GM18508 (cell line): ENCODE measurements at regions not wholly inside any gene's neighbourhood (a gene's known extent, or its start where the extent isn't known, plus 50 kb on each side); places are given as distances from the start of the nearest gene placed in this dataset.
A peak's percentile ranks its signal among the peaks of the same experiment; 100 is the strongest.

Source experiments
- ATAC-seq: cut with Tn5 transposase; IDR thresholded peaks from one replicate; pipeline ENCODE4 v1.9.1; 2021; ENCODE audit warnings: moderate number of reproducible peaks; ENCODE audit not compliant: insufficient read depth, unreplicated experiment

DNA sequence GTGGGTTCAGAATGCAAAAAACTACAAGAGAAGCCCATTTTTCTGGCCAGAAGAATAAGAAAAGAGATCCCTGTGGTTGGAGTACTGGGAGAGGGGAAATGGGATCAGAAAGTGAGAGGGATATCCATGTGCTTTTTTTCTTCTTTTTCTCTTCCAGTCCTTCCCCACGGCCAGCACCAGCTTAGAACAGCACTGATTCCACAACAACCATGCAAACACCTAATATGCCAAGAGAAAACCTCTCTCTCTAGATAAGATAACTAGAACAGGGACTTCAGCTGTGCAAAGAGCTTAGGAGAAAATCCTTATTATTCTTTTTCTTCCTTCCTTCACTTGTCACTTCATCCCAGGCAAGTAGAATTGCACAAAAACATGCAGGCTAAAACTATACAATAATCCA is 83.5 kb downstream of the ELAPOR2 start:
- ATAC-seq, result no peak

DNA sequence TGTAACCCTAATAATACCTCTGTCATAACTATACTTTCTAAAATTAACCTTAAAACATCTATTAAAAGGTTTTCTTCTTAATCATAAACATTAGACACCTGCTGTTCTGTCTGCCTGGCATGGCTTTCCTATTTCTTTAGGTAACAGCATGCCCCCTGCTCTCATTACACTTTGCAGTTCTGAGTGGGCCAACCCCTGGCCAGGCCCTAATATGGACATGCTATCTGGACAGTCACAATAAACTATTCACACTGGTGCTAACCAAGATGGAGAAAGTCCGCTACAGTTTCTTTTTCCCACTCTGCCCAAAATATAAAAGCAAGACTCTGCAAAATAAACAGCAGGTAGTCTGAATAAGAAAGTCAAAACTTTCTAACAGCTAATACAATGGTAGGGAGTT is 84.0 kb downstream of the ELAPOR2 start:
- ATAC-seq, result no peak

DNA sequence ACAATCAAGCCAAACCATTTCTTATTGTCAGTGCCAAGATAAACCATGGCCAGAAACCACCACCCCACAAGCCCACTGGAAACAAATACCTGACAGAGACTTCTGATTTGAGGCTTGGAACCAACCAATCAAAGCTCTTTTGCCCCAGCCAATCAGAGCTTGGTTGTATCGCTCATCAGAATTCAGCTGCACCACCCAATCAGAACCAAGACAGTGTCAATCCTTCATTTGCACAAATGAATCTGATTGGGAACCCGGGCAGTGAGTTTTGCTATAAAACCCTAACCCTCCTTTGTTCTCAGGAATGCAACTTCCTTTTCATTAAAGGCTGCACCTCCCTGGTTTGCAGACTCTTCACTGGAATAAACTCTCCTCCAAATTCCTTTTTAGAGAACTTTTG is 87.4 kb downstream of the ELAPOR2 start:
- ATAC-seq, result no peak

DNA sequence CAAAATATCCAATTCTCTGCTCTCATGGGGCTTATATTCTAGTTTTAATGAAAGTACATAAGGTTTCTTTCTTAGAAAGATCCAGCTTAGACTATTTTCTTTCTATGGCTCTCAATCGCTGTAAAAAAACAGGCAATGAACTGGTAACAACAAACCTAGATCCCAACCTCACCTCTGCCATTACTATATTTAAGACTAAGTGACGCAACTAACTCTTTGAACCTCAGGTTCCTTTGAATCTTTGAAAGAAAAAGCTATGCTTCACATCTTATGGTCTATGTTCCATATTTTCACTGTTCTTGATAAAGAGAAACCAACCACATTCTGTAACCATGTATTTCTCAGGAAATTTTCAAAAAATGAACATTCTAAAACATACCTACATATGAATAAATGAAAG is 88.5 kb downstream of the ELAPOR2 start:
- ATAC-seq, result no peak

DNA sequence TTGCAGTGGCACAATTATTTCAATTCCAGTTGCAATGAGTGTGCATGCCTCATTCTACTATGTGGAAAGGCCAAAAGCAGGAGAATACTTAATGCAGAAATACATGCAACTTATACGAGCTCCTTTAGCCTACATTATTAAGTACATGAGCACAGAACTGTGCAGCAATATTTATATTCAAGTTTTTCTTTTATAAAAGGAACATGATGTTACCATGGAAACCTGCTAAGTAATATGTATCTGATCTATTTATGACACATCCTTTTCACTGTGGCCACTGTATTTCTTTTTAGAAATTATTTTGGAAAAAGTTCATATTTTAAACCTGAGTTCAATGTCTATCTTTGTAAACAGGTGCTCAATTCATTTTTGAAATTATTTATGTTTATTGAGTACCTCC is 88.9 kb downstream of the ELAPOR2 start:
- no peak for ATAC-seq

DNA sequence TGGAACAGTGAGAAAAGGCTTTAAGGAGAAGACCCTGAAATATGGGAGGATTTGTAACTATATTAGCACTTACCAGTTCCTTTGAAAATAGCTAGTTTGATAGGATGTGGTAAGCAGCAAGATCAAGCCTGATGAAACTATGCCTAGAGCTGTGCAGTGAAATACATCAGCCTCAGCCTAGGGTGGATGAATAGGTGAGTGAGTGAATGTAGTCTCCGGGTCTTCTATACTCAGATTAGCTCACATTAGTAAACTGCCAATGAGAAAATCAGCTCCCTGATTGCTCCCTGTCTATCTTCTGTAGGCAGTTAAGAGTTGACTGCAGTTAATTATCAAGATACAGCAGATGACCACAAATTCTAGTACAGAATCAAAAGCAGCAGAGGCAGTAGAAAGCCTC is 89.6 kb downstream of the ELAPOR2 start:
- ATAC-seq, result no peak

DNA sequence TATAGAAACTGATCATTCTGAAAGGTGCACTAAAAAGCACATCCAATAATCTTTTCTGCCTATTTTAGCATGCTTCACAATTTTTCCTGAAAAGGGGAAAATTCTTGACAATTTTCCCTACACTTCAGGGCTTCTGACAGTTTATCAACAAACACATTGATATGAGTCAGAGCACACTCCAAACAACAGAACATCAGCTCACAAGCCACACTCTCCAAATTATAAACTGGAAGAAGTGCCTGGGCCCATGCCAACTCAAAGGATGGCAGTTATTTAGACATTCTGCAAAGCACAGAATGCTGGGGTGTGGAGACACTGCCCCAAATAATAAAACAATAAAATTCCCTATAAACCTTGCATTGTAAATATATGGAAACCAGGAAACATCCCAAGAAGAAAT is 90.8 kb downstream of the ELAPOR2 start:
- ATAC-seq, result no peak

DNA sequence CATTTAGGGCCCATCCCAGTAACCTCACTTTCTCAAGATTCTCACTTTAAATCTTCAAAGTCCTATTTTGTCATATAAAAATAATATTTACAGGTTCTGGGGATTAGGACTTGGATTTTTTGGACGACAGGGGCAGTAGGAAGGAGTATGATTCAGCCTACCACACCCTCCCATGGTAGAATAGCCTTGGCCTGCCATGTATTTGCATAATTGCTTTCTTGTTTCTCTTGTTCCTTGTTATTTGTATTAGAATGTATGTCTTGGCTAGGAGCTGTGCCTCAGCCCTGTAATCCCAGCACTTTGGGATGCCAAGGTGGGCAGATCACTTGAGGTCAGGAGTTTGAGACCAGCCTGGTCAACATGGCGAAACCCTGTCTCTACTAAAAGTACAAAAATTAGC is 92.5 kb downstream of the ELAPOR2 start:
- ATAC-seq, result no peak

DNA sequence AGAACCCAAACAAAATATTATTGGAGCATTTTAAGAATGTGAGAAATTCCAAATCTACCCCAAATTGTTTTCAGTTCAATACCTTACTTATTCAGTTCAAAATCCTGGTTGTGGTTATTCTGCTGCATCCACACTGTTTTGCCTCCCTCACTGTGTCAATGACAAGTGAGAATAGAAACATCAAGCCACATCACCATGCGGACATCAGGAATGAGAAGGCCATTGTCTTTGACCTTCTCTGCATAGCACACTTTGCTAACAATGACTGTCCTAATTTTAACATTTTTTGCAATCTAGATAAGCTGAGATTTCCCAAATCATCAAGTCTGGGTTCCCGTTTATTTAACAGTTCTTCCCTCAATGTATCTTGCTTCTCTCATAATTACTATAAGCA is 93.7 kb downstream of the ELAPOR2 start:
- ATAC-seq, result no peak

DNA sequence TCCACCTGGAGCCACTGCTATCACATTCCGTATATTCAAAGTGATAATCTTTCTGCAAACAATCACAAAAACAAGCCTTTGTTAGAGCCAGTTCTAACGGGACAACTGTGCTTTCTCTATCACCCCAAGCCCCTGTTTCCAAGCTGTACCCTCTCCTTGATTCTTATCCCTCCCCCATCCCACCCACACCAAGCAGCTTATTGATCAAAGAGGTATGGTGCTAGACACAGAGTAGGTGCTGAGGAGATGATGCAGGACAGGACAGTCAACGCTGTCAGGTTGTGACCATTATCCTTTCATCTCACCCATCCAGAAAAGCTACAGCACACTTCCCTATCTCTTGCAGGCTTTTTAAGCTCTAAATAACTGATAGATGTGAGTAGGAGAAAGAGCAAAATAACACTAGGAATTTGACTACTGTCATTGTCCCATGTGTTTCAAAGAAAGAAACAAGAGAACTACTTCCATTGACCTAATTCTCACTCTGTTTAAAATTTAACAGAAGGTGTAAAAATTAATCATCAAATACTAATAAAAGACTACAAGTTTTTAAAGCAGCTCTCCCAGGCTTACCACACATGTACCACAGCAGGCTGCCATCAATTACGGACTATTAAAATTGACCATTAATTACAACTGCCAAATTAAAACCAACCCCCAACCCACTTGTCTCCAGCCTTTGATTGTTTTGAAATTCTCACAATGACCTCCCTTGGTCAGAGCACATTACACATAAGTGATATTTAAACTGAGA is 94.3 kb downstream of the ELAPOR2 start:
- ATAC-seq, result no peak

DNA sequence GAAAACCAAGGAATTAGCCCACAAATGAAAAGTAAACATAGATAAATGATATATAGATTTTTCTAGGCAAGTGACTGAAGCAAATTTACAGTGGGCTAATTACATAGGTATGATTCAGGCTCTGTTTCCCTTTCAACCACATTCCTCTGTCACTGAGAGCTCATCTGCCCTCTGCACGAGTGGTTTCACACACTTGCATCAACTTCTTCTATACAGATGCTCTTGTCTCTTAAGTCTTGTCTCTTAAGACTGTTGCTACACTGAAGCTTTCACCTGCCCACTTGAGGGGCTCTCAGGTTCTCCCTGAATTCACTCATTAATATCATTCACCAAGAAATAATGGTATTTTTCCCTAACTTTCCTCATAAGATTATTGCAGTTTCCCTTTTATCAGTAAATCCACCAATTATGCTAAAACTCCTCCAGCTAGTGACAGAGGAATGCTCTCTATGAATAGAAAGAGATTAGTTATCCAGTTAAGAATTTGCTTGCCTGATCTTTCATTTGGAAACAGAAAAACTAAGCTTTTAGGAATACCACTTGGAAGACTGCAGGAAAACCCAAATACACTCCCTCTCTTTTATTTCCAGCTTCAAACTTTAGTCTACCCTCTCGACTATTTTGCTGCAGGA is 95.7 kb downstream of the ELAPOR2 start:
- ATAC-seq, result peak; percentile 88

DNA sequence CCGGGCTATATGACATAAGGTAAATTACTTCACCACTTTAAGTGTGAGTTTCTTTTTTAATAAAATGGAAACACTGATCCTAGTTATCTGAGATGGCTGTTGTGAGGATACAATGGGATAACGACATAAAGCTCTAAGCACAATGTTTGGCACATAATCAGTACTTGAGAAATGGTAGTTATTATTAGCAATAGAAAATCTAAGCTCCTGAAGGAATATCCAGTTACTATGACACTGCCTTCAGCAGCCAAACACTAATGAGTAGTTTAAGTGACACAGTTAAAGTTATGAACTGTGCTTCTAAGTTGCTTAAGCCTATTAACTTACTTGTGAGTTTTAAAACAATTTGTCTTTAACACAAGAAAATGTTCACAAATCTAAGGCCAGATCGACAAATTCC is 96.8 kb downstream of the ELAPOR2 start:
- no peak for ATAC-seq

DNA sequence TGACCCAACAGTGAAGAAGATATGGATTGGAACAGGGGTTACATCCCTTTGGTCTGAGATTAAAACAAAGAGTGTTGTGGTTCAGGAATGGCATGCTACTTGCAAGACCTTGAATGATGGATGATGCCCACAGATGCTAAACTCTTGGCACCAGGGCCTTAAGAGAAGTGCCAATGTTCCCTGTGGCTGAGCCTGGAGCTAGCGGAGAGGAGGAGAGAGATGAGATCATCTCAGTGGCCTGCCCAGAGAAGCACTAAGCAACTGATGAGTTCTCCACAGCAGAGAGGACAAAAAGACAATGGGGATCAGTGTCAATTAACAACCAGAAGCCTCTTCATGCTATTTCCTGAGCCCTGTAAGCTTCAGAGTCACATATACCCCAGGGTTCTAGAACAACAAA is 97.8 kb downstream of the ELAPOR2 start:
- ATAC-seq, result no peak

DNA sequence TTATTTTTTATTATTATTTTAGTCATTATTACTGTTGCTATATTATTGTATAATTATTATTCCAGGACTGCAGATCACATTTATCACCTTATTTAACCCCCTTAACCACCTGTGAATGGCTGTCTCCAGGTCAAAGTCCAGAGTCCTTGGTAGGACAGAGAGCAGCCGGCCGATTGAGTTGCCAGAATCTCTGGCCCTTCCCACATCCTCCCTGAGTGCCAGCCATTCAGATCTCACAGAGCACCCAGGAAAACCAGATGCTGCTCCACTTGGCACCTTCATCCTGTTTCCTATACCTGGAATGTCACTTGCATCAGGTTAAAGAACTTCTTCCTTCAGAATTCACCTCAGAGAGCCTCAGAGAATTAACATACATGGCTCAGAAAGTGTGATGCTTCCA is 101.1 kb downstream of the ELAPOR2 start:
- no peak for ATAC-seq

DNA sequence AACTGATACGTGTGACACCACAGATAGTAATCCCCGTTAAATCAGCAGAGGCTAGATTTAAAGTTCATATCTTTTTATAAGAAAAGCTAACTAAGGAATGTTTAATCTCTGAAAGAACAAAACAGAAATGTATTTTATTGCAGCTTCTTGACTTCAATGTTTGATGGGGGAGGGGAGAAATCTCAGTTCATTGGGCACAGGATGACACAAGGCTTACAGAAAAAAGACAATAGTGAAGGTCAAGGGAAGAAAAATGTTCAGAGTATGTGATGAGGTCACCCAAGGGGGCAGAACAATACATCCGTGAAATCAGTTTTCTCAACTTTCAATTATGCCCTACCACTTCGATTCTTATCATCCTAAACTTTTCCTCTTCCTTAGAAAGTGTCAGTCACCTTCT is 102.9 kb downstream of the ELAPOR2 start:
- ATAC-seq, result no peak

DNA sequence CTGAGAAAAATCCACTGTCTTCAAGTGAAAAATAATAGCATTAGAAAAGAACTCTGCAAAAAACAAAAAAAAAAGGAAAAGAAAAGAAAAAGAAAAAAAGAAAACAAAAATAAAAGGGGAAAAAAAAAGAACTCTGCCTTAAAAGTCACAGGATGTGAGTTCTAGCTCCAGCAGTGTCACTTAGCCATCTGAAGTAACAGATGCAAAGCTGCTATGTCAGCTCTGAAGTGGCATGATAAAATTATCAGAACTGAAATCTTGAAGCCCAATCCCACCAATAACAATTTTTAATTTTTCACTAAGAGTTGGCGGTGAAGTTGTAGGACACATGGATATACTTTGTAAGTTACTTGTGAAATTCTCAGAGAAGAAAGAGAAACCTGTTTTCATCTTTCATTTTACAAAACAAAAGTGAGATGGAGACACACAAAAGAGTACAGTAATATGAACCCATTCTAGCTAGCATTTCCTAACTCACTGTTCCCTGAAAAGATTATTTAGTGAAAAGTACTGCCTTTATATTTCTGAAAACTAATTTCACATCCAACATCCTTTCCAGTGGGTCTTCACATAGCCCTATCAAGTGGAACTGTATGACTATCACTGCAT is 103.5 kb downstream of the ELAPOR2 start:
- ATAC-seq, result no peak

DNA sequence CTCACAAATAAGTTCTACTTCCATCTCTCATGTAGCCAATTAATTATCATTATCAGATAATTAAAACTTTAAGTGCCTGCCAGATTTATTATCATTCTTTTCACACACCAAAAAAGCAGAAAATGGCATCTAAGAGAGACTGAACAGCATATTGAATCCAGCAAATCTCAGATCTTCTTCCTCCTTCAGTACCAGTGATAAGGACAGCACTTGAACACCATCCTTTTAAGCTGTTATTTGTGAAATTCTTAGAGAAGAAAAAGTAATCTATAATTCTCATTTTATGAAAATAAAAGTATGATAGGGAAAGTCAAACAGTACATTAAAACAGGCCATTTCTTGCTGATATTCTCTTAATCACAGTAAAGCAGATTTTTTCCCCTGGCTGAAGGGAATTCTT is 104.5 kb downstream of the ELAPOR2 start:
- no peak for ATAC-seq

DNA sequence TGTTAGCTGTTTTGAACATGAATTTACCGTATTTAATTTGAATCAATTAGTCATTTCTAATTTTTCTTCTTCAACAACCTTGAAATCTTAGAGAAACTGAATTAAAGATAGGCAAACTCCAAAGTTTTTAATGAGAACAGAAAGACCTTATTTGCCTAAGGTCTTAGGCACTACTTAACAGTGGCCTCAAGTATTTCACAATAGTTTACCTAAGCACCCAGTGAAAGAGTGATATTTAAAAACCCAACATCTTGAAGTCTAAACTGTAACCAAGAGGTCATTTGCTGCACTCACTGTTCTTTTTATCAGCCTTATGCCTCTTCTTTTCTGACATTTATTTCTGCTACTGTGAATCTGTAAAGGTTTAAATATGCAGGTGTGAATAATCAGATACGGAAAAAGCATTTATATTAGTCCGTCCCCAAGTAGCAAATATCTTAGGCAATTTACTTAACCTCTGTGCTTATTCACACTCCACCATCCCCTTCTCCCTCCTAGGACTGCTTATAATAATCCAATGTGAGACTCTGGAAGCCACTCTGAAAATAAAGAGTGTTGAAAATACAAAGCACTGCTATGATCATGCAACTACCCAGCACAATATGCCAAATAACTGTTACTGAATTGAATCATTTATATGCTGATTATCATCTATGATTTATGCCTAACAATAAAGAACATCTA is 105.7 kb downstream of the ELAPOR2 start:
- ATAC-seq, result no peak

DNA sequence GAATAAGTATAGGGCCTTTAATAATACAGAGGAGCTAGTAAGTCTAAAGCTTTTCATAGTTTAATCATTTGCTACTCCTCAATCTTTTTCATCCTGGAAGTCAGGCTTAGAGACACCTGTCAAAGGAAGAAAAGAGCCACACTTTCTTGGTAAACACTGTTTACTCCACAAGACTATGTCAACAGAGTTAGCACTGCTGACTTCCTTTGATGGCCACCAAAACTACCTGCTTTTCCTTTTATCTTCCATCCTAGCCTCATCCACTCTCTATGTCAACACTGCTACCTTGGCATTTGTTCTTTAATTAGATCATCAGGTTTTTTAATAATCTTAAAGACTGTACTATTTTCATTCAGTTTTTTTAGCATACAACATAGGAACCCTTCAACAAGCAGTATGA is 106.2 kb downstream of the ELAPOR2 start:
- ATAC-seq, result no peak

DNA sequence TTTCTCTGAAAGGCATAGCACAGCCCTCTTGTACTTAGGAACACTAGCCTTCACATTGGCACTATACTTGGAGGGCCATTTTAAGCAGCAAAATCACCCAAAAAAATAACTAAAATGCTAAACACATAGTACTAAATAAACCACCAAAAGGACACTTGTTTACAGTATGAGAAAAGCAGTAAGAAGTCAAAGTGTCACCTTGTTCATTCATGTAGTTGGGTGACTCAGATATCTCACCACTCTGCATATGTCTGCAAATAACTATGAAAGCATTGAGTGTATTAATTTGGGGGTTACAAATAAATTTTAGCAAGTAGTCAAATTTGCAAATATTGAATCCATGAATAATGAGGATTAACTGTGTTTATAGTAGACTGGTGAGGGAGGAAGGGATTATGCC is 107.6 kb downstream of the ELAPOR2 start:
- ATAC-seq, result no peak

DNA sequence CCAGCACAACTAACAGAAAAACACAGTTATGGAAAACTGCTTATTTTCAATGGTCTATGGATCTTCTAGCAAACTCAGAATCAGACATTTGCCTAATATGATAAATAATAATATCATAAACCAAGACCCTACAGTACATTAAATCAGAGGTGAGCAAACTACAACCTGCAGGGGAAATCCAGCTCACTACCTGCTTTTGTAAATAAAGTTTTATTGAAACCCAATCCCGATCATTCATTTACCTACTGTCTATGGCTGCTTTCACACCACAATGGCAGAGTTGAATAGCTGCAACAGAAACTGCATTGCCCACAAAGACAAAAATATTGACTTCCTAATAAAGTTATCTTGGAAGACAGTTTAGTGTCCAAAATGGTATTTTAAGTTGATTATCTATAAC is 108.5 kb downstream of the ELAPOR2 start:
- no peak for ATAC-seq
